ENCODE measurements at regions not wholly inside any gene's neighbourhood (a gene's known extent, or its start where the extent isn't known, plus 50 kb on each side); places are given as distances from the start of the nearest gene placed in this dataset.

DNA sequence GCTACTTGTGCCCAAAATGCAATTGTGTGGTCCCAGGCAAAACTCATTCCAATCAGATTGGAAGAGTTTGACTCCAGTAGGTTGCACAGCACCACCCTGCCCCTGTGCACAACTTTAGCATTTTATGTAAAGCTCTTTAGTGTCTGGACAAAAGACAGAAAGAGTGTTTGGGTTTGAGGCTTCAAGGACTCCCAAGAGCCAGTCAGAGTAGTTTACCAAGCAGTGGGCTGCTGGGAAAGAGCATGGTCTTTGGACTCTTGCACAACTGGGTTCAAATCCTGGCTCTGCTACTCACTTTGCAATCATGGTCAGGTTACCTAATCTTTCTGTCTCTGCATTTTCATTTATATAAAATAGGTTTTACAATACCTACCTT lies 75.8 kb upstream of the UMPS start:
- TF ChIP-seq, protein P1, sequence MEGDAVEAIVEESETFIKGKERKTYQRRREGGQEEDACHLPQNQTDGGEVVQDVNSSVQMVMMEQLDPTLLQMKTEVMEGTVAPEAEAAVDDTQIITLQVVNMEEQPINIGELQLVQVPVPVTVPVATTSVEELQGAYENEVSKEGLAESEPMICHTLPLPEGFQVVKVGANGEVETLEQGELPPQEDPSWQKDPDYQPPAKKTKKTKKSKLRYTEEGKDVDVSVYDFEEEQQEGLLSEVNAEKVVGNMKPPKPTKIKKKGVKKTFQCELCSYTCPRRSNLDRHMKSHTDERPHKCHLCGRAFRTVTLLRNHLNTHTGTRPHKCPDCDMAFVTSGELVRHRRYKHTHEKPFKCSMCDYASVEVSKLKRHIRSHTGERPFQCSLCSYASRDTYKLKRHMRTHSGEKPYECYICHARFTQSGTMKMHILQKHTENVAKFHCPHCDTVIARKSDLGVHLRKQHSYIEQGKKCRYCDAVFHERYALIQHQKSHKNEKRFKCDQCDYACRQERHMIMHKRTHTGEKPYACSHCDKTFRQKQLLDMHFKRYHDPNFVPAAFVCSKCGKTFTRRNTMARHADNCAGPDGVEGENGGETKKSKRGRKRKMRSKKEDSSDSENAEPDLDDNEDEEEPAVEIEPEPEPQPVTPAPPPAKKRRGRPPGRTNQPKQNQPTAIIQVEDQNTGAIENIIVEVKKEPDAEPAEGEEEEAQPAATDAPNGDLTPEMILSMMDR (conservative IDR thresholded peaks at IDR 0.05) = no peak
- Mint-ChIP-seq H3K27ac (no peak overlapping the region), H3K36me3 (peaks cover 20% of the 10 kb centered on the region), H3K4me3 (no peak overlapping the region), H3K4me1 (ENCODE audit: unreplicated experiment) (no peaks in the 10 kb centered on the region), H3K9me3 (no peaks in the 10 kb centered on the region), H3K27me3 (no peaks in the 10 kb centered on the region)
- no peak for DNase-seq (ENCODE audit: extremely low spot score, unreplicated experiment)

DNA sequence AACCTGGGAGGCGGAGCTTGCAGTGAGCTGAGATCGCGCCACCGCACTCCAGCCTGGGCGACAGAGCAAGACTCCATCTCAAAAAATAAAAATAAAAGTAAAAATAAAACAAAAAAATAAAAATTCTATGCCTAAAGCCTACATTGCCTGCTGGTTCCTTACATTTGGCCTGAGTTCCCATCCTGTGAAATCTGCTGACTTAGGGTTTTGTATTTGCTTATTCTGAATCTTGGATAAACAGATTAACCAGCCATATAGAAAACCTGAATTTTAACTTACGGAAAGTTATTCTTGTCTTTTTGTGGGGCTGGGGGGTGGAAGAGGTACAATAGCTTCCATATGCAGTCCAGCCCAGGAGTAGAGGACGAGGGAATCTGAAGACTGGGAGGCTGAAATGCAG lies 73.7 kb upstream of the UMPS start:
- no peaks in the 10 kb centered on the region for H3K9me3 Mint-ChIP-seq
- H3K36me3 Mint-ChIP-seq = peaks cover 17% of the 10 kb centered on the region
- H3K27me3 Mint-ChIP-seq = no peaks in the 10 kb centered on the region
- TF ChIP-seq, protein P1 (conservative IDR thresholded peaks at IDR 0.05) = no peak
- no peak for DNase-seq (ENCODE audit: extremely low spot score, unreplicated experiment)
- H3K27ac Mint-ChIP-seq = no peak overlapping the region
- H3K4me1 Mint-ChIP-seq (ENCODE audit: unreplicated experiment) = no peaks in the 10 kb centered on the region
- H3K4me3 Mint-ChIP-seq = no peak overlapping the region

DNA sequence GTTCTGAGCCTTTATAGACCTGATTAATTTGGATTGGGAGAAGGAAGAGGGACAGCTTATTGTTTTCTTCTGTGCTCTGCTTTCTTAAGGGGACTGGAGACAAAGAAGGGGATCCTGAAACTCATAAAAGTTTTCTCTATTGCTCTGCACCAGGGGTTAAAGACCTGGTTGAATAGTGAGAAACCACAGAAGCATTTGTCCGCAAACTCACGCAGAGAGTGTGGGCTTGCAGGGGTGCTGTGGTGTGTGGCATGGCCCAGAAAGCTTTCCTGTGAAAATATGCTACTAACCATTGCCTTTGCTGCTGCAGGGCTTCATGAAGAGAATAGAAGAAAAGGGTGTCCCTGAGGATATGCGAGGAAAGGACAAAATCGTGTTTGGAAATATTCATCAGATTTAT lies 73.1 kb upstream of the UMPS start:
- H3K27me3 Mint-ChIP-seq = no peaks in the 10 kb centered on the region
- peaks cover 20% of the 10 kb centered on the region for H3K36me3 Mint-ChIP-seq
- H3K4me3 Mint-ChIP-seq = no peak overlapping the region
- no peak for DNase-seq (ENCODE audit: extremely low spot score, unreplicated experiment)
- TF ChIP-seq, protein P1 (conservative IDR thresholded peaks at IDR 0.05) = no peak
- H3K9me3 Mint-ChIP-seq = no peaks in the 10 kb centered on the region
- no peaks in the 10 kb centered on the region for H3K4me1 Mint-ChIP-seq (ENCODE audit: unreplicated experiment)
- H3K27ac Mint-ChIP-seq = no peak overlapping the region

DNA sequence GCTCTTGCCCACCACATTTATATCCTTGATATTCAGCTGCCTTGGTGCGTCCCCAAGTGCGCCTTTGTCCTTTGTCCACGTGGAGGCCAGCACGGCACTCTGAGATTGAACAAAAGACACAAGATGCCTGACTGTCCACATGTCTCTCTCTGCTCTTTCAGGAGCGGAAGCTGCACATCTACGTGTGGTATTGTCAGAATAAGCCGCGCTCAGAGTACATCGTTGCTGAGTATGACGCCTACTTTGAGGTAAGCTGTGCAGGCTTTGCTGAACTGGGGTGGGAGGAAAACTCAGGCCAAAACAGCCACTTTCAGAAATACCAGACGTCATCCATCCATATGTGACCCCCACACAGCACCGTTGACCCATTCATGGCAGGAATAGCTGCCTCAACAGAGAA lies 72.0 kb upstream of the UMPS start:
- Mint-ChIP-seq H3K9me3 (no peaks in the 10 kb centered on the region), H3K4me3 (no peak overlapping the region), H3K36me3 (peaks cover 14% of the 10 kb centered on the region), H3K4me1 (ENCODE audit: unreplicated experiment) (no peaks in the 10 kb centered on the region), H3K27ac (peak overlapping the region; percentile 28), H3K27me3 (no peaks in the 10 kb centered on the region)
- TF ChIP-seq, protein P1 (conservative IDR thresholded peaks at IDR 0.05) = no peak
- no peak for DNase-seq (ENCODE audit: extremely low spot score, unreplicated experiment)

DNA sequence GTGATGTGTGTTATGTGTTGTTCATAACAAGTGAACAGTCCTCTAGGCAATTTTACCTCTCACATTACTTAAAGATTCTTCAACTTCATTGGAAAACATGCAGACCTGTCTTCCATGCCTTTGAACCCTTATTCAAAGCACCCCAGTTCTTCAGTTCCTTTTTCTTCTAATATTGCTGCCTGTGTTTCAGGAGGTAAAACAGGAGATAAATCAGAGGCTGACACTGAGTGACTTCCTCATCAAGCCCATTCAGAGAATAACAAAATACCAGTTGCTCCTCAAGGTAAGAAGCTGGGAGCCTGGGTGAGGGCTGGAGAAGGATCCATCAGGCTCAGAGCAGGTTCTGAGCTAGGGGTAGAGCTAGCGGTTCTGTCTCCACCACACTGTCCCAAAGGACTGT lies 71.1 kb upstream of the UMPS start:
- no peaks in the 10 kb centered on the region for H3K27me3 Mint-ChIP-seq
- no peak overlapping the region for H3K27ac Mint-ChIP-seq
- TF ChIP-seq, protein P1 (conservative IDR thresholded peaks at IDR 0.05) = no peak
- DNase-seq (ENCODE audit: extremely low spot score, unreplicated experiment) = no peak
- no peaks in the 10 kb centered on the region for H3K4me1 Mint-ChIP-seq (ENCODE audit: unreplicated experiment)
- H3K9me3 Mint-ChIP-seq = no peaks in the 10 kb centered on the region
- no peak overlapping the region for H3K4me3 Mint-ChIP-seq
- peaks cover 13% of the 10 kb centered on the region for H3K36me3 Mint-ChIP-seq

DNA sequence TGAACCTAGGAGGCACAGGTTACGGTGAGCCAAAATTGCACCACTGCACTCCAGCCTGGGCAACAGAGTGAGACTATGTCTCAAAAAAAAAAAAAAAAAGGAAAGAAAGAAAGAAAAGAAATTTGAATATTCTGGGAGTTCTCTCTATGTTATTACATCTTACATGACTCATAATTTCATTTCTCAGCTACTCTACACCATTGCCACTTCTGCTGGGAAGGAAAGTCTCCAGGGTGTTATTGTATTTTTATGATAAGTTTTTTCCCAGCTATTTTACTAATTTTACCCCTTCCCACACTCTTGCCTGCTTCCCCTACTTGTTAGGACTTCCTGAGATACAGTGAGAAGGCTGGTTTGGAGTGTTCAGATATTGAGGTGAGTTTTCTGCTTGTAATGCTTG lies 69.7 kb upstream of the UMPS start:
- Mint-ChIP-seq H3K4me1 (ENCODE audit: unreplicated experiment) (no peaks in the 10 kb centered on the region), H3K4me3 (no peak overlapping the region), H3K27ac (no peak overlapping the region), H3K36me3 (peaks cover 13% of the 10 kb centered on the region), H3K27me3 (no peaks in the 10 kb centered on the region), H3K9me3 (no peaks in the 10 kb centered on the region)
- TF ChIP-seq, protein P1 (conservative IDR thresholded peaks at IDR 0.05) = no peak
- no peak for DNase-seq (ENCODE audit: extremely low spot score, unreplicated experiment)
